IMR-90 (cell line): ENCODE measurements at regions not wholly inside any gene's neighbourhood (a gene's known extent, or its start where the extent isn't known, plus 50 kb on each side); places are given as distances from the start of the nearest gene placed in this dataset.

Experiments used
- ATAC-seq: fragments of 200-7000 bp; cut with Tn5 transposase; 2 replicates; pipeline ENCODE4 v1.9.1; 2020; ENCODE audit warnings: low read depth, mild to moderate bottlenecking, moderate library complexity
- BruUV-seq: library from RNA; stranded (reverse); fragments of 400-500 nt; replicated peaks from 2 replicates; lab custom pipeline; 2021; lab: Mats Ljungman, UMichigan
- CTCF ChIA-PET: fragments of 300-600 bp; formaldehyde crosslinking; extraction: SDS; loops from one replicate; lab custom pipeline; 2021; ENCODE audit warnings: antibody characterized with exemption; lab: Yijun Ruan, JAX
- POLR2A ChIA-PET: fragments of 300-600 bp; sonication (Branson Sonifier 250); formaldehyde crosslinking; loops from one replicate; lab custom pipeline; 2022; ENCODE audit warnings: antibody characterized with exemption; ENCODE audit not compliant: unreplicated experiment; lab: Charles Lee
- DNase-seq: peaks from one replicate; pipeline ENCODE4 v3.0.0; 2013
- H2AFZ ChIP-seq: replicated peaks from 2 replicates; pipeline ENCODE3; 2013; ENCODE audit warnings: low read length, mild to moderate bottlenecking; ENCODE audit not compliant: poor library complexity
- H2AK5ac ChIP-seq: 2 replicates; pipeline ENCODE4 v1.6.1; 2013; ENCODE audit warnings: low read depth, low read length, inconsistent platforms
- H2AK9ac ChIP-seq: replicated peaks from 2 replicates; pipeline ENCODE3; 2013; ENCODE audit warnings: mild to moderate bottlenecking, low read depth, low read length, moderate library complexity; ENCODE audit not compliant: poor library complexity
- H2BK120ac ChIP-seq: 2 replicates; pipeline ENCODE4 v1.6.1; 2013; ENCODE audit warnings: low read depth, low read length, inconsistent platforms
- H2BK15ac ChIP-seq: 3 replicates; pipeline ENCODE4 v1.6.1; 2013; ENCODE audit warnings: low read depth, low read length, inconsistent platforms
- H2BK20ac ChIP-seq: 2 replicates; pipeline ENCODE4 v1.6.1; 2013; ENCODE audit warnings: low read depth, mild to moderate bottlenecking, inconsistent platforms, low read length, moderate library complexity
- H2BK5ac ChIP-seq: 2 replicates; pipeline ENCODE4 v1.6.1; 2013; ENCODE audit warnings: mild to moderate bottlenecking, low read depth, low read length, inconsistent platforms; ENCODE audit not compliant: poor library complexity, severe bottlenecking
- H3K14ac ChIP-seq: replicated peaks from 2 replicates; pipeline ENCODE4 v1.6.1; 2013; ENCODE audit warnings: low read depth, low read length, inconsistent platforms
- H3K18ac ChIP-seq: 2 replicates; pipeline ENCODE4 v1.6.1; 2013; ENCODE audit warnings: low read depth, low read length, control low read depth
- H3K23ac ChIP-seq: 2 replicates; pipeline ENCODE4 v1.6.1; 2013; ENCODE audit warnings: low read depth, low read length, inconsistent platforms
- H3K27ac ChIP-seq: 2 replicates; pipeline ENCODE4 v1.5.1; 2013; ENCODE audit warnings: mild to moderate bottlenecking, control low read depth, low read length; ENCODE audit not compliant: insufficient read depth
- H3K27me3 ChIP-seq: 2 replicates; pipeline ENCODE4 v1.6.1; 2013; ENCODE audit warnings: low read length; ENCODE audit not compliant: control insufficient read depth, insufficient read depth
- H3K36me3 ChIP-seq: 2 replicates; pipeline ENCODE4 v1.6.1; 2013; ENCODE audit warnings: low read length, mixed read lengths; ENCODE audit not compliant: control insufficient read depth, insufficient read depth
- H3K4ac ChIP-seq: 2 replicates; pipeline ENCODE4 v1.6.1; 2013; ENCODE audit warnings: low read depth, low read length, inconsistent platforms
- H3K4me1 ChIP-seq: 2 replicates; pipeline ENCODE4 v1.6.1; 2013; ENCODE audit warnings: low read length, mixed read lengths; ENCODE audit not compliant: control insufficient read depth, insufficient read depth
- H3K4me2 ChIP-seq: 2 replicates; pipeline ENCODE4 v1.6.1; 2013; ENCODE audit warnings: low read depth, mild to moderate bottlenecking, control low read depth, low read length, moderate library complexity
- H3K4me3 ChIP-seq: 2 replicates; pipeline ENCODE4 v1.5.1; 2013; ENCODE audit warnings: low read depth, mild to moderate bottlenecking, control low read depth, low read length, moderate library complexity; ENCODE audit not compliant: insufficient read depth
- H3K56ac ChIP-seq: 2 replicates; pipeline ENCODE4 v1.6.1; 2013; ENCODE audit warnings: low read length, inconsistent platforms; ENCODE audit not compliant: insufficient read depth; ENCODE audit errors: extremely low read depth
- H3K79me1 ChIP-seq, 2 experiments: 2 replicates each; pipeline ENCODE4 v1.6.1; 2013; ENCODE audit warnings: low read length in 2 of 2, inconsistent platforms in 1 of 2, low read depth in 1 of 2
- H3K9ac ChIP-seq: 2 replicates; pipeline ENCODE4 v1.6.1; 2013; ENCODE audit warnings: low read depth, low read length, control low read depth
- H3K9me1 ChIP-seq: 2 replicates; pipeline ENCODE4 v1.6.1; 2013; ENCODE audit warnings: low read length, inconsistent platforms; ENCODE audit not compliant: insufficient read depth
- H3K9me3 ChIP-seq: 2 replicates; pipeline ENCODE4 v1.6.1; 2013; ENCODE audit warnings: low read length; ENCODE audit not compliant: control insufficient read depth, insufficient read depth
- H4K20me1 ChIP-seq: 2 replicates; pipeline ENCODE4 v1.6.1; 2013; ENCODE audit warnings: low read length, inconsistent platforms; ENCODE audit not compliant: insufficient read depth
- H4K5ac ChIP-seq: 2 replicates; pipeline ENCODE4 v1.6.1; 2013; ENCODE audit warnings: mild to moderate bottlenecking, low read depth, low read length, control low read depth
- H4K8ac ChIP-seq, 2 experiments: 2 replicates each; pipeline ENCODE4 v1.6.1; 2013; ENCODE audit warnings: low read depth in 2 of 2, low read length in 2 of 2, control low read depth in 1 of 2, inconsistent platforms in 1 of 2
- H4K91ac ChIP-seq: 2 replicates; pipeline ENCODE4 v1.6.1; 2013; ENCODE audit warnings: low read depth, low read length, inconsistent platforms; ENCODE audit not compliant: insufficient read depth
- CEBPB ChIP-seq: IDR thresholded peaks from 2 replicates; pipeline ENCODE4 v1.6.1; 2012; ENCODE audit warnings: low read depth, low read length, improper control_type of control experiment
- ELK1 ChIP-seq: fragments of 150-350 bp; IDR thresholded peaks from 2 replicates; pipeline ENCODE4 v1.6.1; 2016; ENCODE audit warnings: low read depth, mild to moderate bottlenecking, low read length, moderate library complexity, borderline replicate concordance
- MAFK ChIP-seq: IDR thresholded peaks from 2 replicates; pipeline ENCODE4 v1.6.1; 2012; ENCODE audit warnings: low read depth, low read length, improper control_type of control experiment
- RCOR1 ChIP-seq: IDR thresholded peaks from 2 replicates; pipeline ENCODE4 v1.6.1; 2012; ENCODE audit warnings: mild to moderate bottlenecking, low read length, improper control_type of control experiment; ENCODE audit not compliant: insufficient replicate concordance
- RFX5 ChIP-seq: IDR thresholded peaks from 2 replicates; pipeline ENCODE4 v1.8.0; 2012; ENCODE audit warnings: low read depth, mild to moderate bottlenecking, low read length, moderate library complexity
- SMC3 ChIP-seq: fragments of 150-350 bp; IDR thresholded peaks from 2 replicates; pipeline ENCODE4 v1.6.1; 2016; ENCODE audit warnings: low read depth, mild to moderate bottlenecking, antibody characterized with exemption, low read length, moderate library complexity
- WGBS, 2 experiments: methylation state at CpG; one replicate each; pipeline versions ENCODE4 v1.1.5 to v1.1.7; 2013; ENCODE audit warnings: missing lambda C conversion rate in 2 of 2; ENCODE audit not compliant: insufficient read length in 1 of 2; ENCODE audit errors: extremely low coverage in 2 of 2; 5-methylcytosine and 5-hydroxymethylcytosine counted together
- dilution Hi-C: fragments of 300-500 bp; cut with HindIII; formaldehyde crosslinking; loops from one replicate; pipeline ENCODE4 v1.14.3; 2018; ENCODE audit warnings: low sequenced_read_pairs; ENCODE audit not compliant: unreplicated experiment
- in situ Hi-C: fragments of 300-500 bp; cut with MboI; formaldehyde crosslinking; loops from 3 replicates; pipeline ENCODE4 v1.14.3; 2019; ENCODE audit warnings: low sequenced_read_pairs, inconsistent platforms, mixed read lengths
- intact Hi-C: fragments of 100-400 bp; cut with micrococcal nuclease; formaldehyde crosslinking; loops from 2 replicates; pipeline ENCODE4 v1.10.0; 2022
- TF ChIP-seq, protein P1 (sequence below): fragments of 150-350 bp; IDR thresholded peaks from 2 replicates; pipeline ENCODE4 v1.6.1; 2017; ENCODE audit warnings: mild to moderate bottlenecking, antibody characterized with exemption, low read length, low read depth

DNA sequence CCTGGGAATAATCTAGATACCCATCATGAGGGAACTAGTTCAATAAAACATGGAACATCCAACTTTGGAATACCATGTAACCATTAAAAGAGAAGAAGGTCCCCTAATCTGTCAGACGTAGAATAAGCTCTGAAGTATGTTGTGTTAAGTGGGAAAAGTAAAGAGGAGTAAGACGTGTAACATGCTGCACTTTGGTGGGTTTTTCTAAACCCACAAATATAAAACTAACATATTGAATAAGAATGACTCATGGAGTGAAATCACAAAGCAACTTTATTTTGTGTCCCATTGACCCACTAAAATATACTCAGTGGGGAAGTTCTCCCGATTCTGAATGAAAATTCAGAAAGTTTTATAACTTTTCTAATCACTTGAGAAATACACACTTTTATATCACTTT, 67.9 kb upstream of the PIK3R1 start:
- no TSS peak for BruUV-seq
- WGBS, 2 experiments, result no CpG with 5 or more reads among the region's 3 CpGs
- dilution Hi-C loops, result no loop called here

More for the DNA sequence above, 67.9 kb upstream of the PIK3R1 start:
- Histone ChIP-seq H3K56ac (no peak overlapping the region), H2AK9ac (no peak overlapping the region), H3K14ac (no peak overlapping the region), H2AFZ (no peak overlapping the region), H3K79me1 (no peaks in the 10 kb centered on the region), H3K27ac (no peak overlapping the region), H4K91ac (no peak overlapping the region), H2AK5ac (no peak overlapping the region), H3K4me3 (no peak overlapping the region), H2BK120ac (no peak overlapping the region), H3K9me1 (no peaks in the 10 kb centered on the region), H3K4me2 (no peak overlapping the region), H3K4ac (no peak overlapping the region), H3K4me1 (0 out of 2 replicates have a peak, but pooled peaks cover 2% of the 10 kb centered on the region), H3K9ac (no peak overlapping the region), H3K9me3 (no peaks in the 10 kb centered on the region), H3K36me3 (no peaks in the 10 kb centered on the region), H4K20me1 (no peaks in the 10 kb centered on the region), H2BK20ac (no peak overlapping the region), H3K27me3 (no peaks in the 10 kb centered on the region), H2BK5ac (no peak overlapping the region), H4K5ac (no peak overlapping the region), H2BK15ac (no peak overlapping the region), H4K8ac (no peak overlapping the region), H3K23ac (no peak overlapping the region), H3K18ac (no peak overlapping the region)
- CTCF ChIA-PET, result interaction anchor here (0.8 kb wide), 1 partner anchor 104 kb away, joined by 3 read pairs; no protein-coding TSS in a partner anchor
- no peak for TF ChIP-seq CEBPB
- no peak for TF ChIP-seq RCOR1
- TF ChIP-seq, protein P1, sequence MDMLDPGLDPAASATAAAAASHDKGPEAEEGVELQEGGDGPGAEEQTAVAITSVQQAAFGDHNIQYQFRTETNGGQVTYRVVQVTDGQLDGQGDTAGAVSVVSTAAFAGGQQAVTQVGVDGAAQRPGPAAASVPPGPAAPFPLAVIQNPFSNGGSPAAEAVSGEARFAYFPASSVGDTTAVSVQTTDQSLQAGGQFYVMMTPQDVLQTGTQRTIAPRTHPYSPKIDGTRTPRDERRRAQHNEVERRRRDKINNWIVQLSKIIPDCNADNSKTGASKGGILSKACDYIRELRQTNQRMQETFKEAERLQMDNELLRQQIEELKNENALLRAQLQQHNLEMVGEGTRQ, result no peak
- no peak for TF ChIP-seq SMC3
- no peak for TF ChIP-seq MAFK
- no peak for TF ChIP-seq RFX5
- no peak for TF ChIP-seq ELK1
- intact Hi-C loops, result no loop called here
- POLR2A ChIA-PET, result no interaction called here
- in situ Hi-C loops, result no loop called here
- no peak for ATAC-seq
- peak; percentile 32 for DNase-seq
